Liver (tissue), 8 donors: ENCODE measurements at regions not wholly inside any gene's neighbourhood (a gene's known extent, or its start where the extent isn't known, plus 50 kb on each side); places are given as distances from the start of the nearest gene placed in this dataset.
A peak's percentile ranks its signal among the peaks of the same experiment; 100 is the strongest.

Experiments
- DNase-seq: peaks from one replicate; pipeline ENCODE4 v3.0.0-alpha.2; 2017; ENCODE audit warnings: low spot score
- H3K27ac ChIP-seq, 2 donors: one replicate each; pipeline ENCODE4 v1.7.0; 2013; ENCODE audit warnings: inconsistent platforms in 2 of 2, low read length in 2 of 2, control low read depth in 1 of 2, low read depth in 1 of 2, mild to moderate bottlenecking in 1 of 2
- H3K27me3 ChIP-seq, 4 donors: one replicate each; pipeline versions ENCODE4 v1.6.1 to v1.7.0; 2013; ENCODE audit warnings: low read length in 3 of 4, inconsistent platforms in 1 of 4, mild to moderate bottlenecking in 1 of 4, moderate library complexity in 1 of 4; ENCODE audit not compliant: control insufficient read depth in 4 of 4, insufficient read depth in 4 of 4
- H3K36me3 ChIP-seq, 4 donors: one replicate each; pipeline versions ENCODE4 v1.6.1 to v1.7.0; 2013; ENCODE audit warnings: low read length in 3 of 4, mild to moderate bottlenecking in 3 of 4, low read depth in 1 of 4, moderate library complexity in 1 of 4; ENCODE audit not compliant: control insufficient read depth in 4 of 4, insufficient read depth in 3 of 4
- H3K4me1 ChIP-seq, 4 donors: one replicate each; pipeline versions ENCODE4 v1.6.1 to v1.7.0; 2013; ENCODE audit warnings: low read length in 3 of 4, mild to moderate bottlenecking in 3 of 4, moderate library complexity in 1 of 4; ENCODE audit not compliant: control insufficient read depth in 4 of 4, insufficient read depth in 4 of 4
- H3K4me3 ChIP-seq, 3 donors: one replicate each; pipeline versions ENCODE4 v1.6.1 to v1.7.0; 2013; ENCODE audit warnings: low read length in 3 of 3, control low read depth in 1 of 3, low read depth in 1 of 3, mild to moderate bottlenecking in 1 of 3
- H3K9ac ChIP-seq, 2 donors: one replicate each; pipeline ENCODE4 v1.7.0; 2013; ENCODE audit warnings: low read length in 2 of 2, mild to moderate bottlenecking in 2 of 2, moderate library complexity in 2 of 2, control low read depth in 1 of 2, low read depth in 1 of 2
- H3K9me3 ChIP-seq, 4 donors: one replicate each; pipeline versions ENCODE4 v1.6.1 to v1.7.0; 2013; ENCODE audit warnings: low read length in 3 of 4; ENCODE audit not compliant: control insufficient read depth in 4 of 4
- ATF3 ChIP-seq: IDR thresholded peaks from 2 replicates; pipeline ENCODE4 v1.6.1; 2016; ENCODE audit warnings: antibody characterized with exemption
- CTCF ChIP-seq: fragments of 150-350 bp; IDR thresholded peaks from 2 replicates; pipeline ENCODE4 v1.5.1; 2017; ENCODE audit warnings: improper control_type of control experiment, low read depth, low read length; ENCODE audit not compliant: missing input control
- EGR1 ChIP-seq, 2 donors: IDR thresholded peaks; 2 replicates each; pipeline ENCODE4 v1.6.1; 2016 to 2018; ENCODE audit warnings: antibody characterized with exemption in 2 of 2, low read depth in 2 of 2
- FOXA1 ChIP-seq: IDR thresholded peaks from 2 replicates; pipeline ENCODE4 v1.6.1; 2016; ENCODE audit warnings: antibody characterized with exemption
- FOXA2 ChIP-seq: IDR thresholded peaks from 2 replicates; pipeline ENCODE4 v1.6.1; 2016; ENCODE audit warnings: antibody characterized with exemption
- GABPA ChIP-seq, 2 donors: IDR thresholded peaks in 1 of 2; conservative IDR thresholded peaks in 1 of 2; 2 replicates each; pipeline ENCODE4 v1.6.1; 2016; ENCODE audit warnings: antibody characterized with exemption in 2 of 2, mild to moderate bottlenecking in 1 of 2, moderate library complexity in 1 of 2
- HNF4A ChIP-seq, 2 donors: conservative IDR thresholded peaks; 2 replicates each; pipeline ENCODE4 v1.6.1; 2016; ENCODE audit warnings: antibody characterized with exemption in 2 of 2, mild to moderate bottlenecking in 2 of 2
- HNF4G ChIP-seq: IDR thresholded peaks from 2 replicates; pipeline ENCODE4 v1.6.1; 2016; ENCODE audit warnings: antibody characterized with exemption
- JUND ChIP-seq, 2 donors: IDR thresholded peaks; 2 replicates each; pipeline ENCODE4 v1.6.1; 2016; ENCODE audit warnings: antibody characterized with exemption in 2 of 2
- NR2F2 ChIP-seq: IDR thresholded peaks from 2 replicates; pipeline ENCODE4 v1.6.1; 2016; ENCODE audit warnings: antibody characterized with exemption
- RAD21 ChIP-seq, 2 donors: IDR thresholded peaks; 2 replicates each; pipeline ENCODE4 v1.6.1; 2016; ENCODE audit warnings: antibody characterized with exemption in 2 of 2, mild to moderate bottlenecking in 2 of 2
- REST ChIP-seq: IDR thresholded peaks from 2 replicates; pipeline ENCODE4 v1.6.1; 2016; ENCODE audit warnings: antibody characterized with exemption, mild to moderate bottlenecking
- RXRA ChIP-seq, 2 donors: IDR thresholded peaks; 2 replicates each; pipeline ENCODE4 v1.6.1; 2017 to 2018; ENCODE audit warnings: antibody characterized with exemption in 2 of 2, mild to moderate bottlenecking in 1 of 2
- SP1 ChIP-seq: IDR thresholded peaks from 2 replicates; pipeline ENCODE4 v1.6.1; 2018; ENCODE audit warnings: antibody characterized with exemption, mild to moderate bottlenecking
- TAF1 ChIP-seq: conservative IDR thresholded peaks from 2 replicates; pipeline ENCODE4 v1.6.1; 2016; ENCODE audit warnings: antibody characterized with exemption, mild to moderate bottlenecking
- YY1 ChIP-seq: IDR thresholded peaks from 2 replicates; pipeline ENCODE4 v1.6.1; 2016; ENCODE audit warnings: antibody characterized with exemption, mild to moderate bottlenecking
- WGBS: extraction: QIAGEN DNeasy Blood & Tissue Kit; methylation state at CpG from one replicate; pipeline ENCODE4 v1.1.7; 2013; 5-methylcytosine and 5-hydroxymethylcytosine counted together
- donor health status: healthy.
- donor health status: healthy.
- donor health status: healthy.
- donor health status: healthy.
- donor health status: healthy.

DNA sequence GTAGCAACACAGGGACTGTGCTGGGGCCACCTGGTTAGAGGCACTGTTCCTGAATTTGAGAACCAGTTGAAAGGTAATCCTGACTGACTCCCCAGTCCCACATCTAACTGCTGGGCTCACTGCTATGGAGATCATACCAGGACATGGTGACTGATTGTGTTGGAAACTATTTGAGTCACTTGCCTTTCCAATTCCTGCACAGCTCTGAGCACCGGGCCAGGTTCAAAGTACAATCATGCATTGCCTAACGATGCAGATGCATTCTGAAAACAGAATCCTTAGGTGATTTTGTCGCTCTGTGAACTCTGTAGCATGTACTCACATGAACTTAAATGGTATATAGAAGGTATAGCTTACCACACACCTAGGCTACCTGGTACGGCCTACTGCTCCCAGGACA is 215.3 kb downstream of the BMP7 start:
- Histone ChIP-seq H3K9ac (no peak overlapping the region), H3K27me3 (peaks cover 0 to 3% (median 1%) of the 10 kb centered on the region in 4 donors), H3K4me1 (no peaks in the 10 kb centered on the region), H3K4me3 (no peak overlapping the region), H3K9me3 (peaks cover 0 to 3% (median 1%) of the 10 kb centered on the region in 4 donors), H3K36me3 (no peaks in the 10 kb centered on the region), H3K27ac (no peak overlapping the region)
- DNase-seq, result no peak
- peak; percentile 55 to 64 for TF ChIP-seq HNF4A (conservative IDR thresholded peaks at IDR 0.05)
- no peak for TF ChIP-seq SP1
- 51% methylated on average over 4 of the region's 4 CpGs for WGBS

DNA sequence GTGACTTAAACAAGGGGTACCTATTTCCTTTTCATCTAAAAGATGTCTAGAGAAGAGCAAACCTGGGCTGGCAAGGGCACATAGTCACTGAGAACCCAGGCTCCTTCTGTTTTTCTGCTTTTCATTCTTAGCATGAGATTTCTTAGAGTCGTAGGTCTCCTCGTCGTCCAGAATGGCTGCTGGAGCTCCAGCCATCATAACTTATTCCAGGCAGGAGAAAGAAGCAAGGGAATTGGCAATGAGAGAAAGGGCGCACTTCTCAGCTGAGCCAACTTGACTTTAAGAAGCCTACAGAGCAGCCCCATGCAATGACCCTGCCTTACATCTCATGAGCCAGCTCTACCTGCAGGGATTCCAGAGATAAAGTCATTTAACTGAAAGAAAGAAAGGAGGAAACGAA is 213.4 kb downstream of the BMP7 start:
- no peak for DNase-seq
- WGBS, result 84% methylated on average over 5 of the region's 5 CpGs
- Histone ChIP-seq H3K4me1 (no peaks in the 10 kb centered on the region), H3K4me3 (no peak overlapping the region), H3K27ac (no peak overlapping the region), H3K9me3 (peaks cover 0 to 3% (median 1%) of the 10 kb centered on the region in 4 donors), H3K9ac (no peak overlapping the region), H3K36me3 (no peaks in the 10 kb centered on the region), H3K27me3 (peaks cover 0 to 3% (median 1%) of the 10 kb centered on the region in 4 donors)
- TF ChIP-seq RXRA (IDR thresholded peaks at IDR 0.05) (no peak), YY1 (no peak), CTCF (no peak), RAD21 (IDR thresholded peaks at IDR 0.05) (no peak), TAF1 (no peak), FOXA1 (no peak), JUND (IDR thresholded peaks at IDR 0.05) (no peak), FOXA2 (no peak), HNF4G (no peak), NR2F2 (no peak), ATF3 (no peak), SP1 (no peak), HNF4A (conservative IDR thresholded peaks at IDR 0.05) (no peak), GABPA (IDR thresholded peaks at IDR 0.05 in 1 of 2, conservative IDR thresholded peaks at IDR 0.05 in 1 of 2) (no peak), REST (no peak), EGR1 (IDR thresholded peaks at IDR 0.05; ENCODE audit: low read depth in 2 of 2) (no peak)
